Fibroblast of skin of right biceps (primary cell): ENCODE measurements at regions not wholly inside any gene's neighbourhood (a gene's known extent, or its start where the extent isn't known, plus 50 kb on each side); places are given as distances from the start of the nearest gene placed in this dataset.

Source experiments
- DNase-seq: peaks from one replicate; pipeline ENCODE4 v3.0.0-alpha.2; 2013

DNA sequence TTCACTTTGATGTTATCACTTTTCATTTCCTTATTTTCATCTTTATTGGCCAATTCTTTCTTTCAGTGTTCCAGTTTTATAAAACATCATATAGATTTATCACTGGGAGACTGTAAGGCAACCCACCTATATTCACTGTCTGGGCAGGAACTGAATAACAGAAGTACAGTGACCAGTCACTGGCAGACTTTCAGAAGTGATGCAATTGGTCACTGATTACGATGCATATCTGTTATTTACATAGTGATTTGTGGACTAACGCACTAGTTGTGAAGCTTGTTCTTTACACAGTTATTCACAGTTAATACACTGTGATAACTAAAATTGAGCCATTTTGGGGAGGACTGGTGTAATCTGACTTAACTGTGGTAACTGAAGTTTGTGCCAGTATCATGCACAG, 190.2 kb upstream of the DPH6 start:
- no peak for DNase-seq

DNA sequence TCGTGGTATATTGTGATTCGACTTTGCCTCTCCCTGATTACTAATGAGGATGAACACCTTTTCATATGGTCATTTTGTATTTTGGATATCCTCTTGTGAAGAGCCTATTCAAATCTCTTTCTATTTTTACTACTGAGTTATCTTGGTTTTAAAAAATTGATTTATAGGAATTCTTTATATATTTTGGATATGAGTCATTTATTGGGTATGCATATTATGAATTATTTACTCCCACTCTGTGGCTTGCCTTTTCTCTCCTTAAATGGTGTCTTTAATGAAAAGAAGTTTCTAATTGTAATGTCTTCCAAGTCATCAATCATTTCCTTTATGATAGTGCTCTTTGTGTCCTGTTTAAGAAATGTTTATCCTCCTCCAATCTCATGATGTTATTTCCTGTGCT, 191.5 kb upstream of the DPH6 start:
- DNase-seq = peak; percentile 80

DNA sequence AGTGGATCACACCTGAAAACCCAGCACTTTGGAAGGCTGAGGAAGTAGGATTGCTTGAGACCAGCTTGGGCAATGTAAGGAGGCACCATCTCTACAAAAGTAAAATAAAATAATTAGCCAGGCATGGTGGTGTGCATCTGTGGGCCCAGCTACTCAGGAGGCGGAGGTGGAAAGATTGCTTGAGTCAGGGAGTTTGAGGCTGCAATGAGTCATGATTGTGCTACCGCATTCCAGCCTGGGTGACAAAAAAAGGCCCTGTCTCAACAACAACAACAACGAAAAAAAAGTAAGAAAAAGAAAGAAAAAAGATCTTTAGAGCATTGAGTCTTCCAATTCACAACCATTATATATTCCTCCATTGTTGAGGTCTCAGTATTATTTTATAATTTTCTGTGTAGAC, 192.4 kb upstream of the DPH6 start:
- peak; percentile 59 for DNase-seq

DNA sequence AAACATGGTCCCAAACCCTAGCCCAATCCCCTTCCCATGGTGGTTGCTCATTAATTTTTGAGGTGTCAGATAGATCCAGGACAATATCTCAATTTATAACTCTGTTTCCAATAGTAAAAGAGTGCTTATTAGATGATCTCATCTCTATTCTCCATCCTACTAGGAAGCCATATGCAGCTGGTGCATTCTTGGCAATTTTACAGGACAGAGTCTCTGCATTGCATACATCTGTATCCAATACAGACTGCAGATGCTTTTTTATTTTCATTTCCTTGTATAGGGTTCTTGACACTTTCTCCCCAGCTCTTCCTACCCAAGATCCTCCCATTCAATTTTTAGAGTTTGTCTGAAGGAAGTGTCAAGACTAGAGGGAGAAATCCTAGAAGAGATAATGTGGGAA, 194.8 kb upstream of the DPH6 start:
- peak; percentile 86 for DNase-seq

GRCh38 chr15:35741395-35741794, 195.4 kb upstream of the DPH6 start:
- no peak for DNase-seq

DNA sequence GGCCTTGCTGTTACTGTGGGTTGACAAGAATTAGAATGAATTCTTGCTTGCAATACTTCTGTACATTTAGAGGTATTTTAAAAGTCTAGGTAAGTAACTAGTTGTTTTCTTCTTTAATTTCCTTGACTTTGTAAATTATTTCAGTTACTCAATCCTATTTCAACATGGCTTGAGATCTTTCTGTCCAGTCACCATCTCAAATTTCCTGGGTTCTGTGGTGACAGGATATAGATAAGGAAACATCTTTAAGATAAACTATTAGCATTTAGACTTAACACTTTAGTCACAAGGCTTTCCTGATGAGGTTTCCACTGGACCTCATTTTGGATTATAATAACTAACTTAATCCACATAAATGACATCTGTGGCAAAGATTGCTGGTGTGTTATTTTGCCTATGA, 195.9 kb upstream of the DPH6 start:
- no peak for DNase-seq

- DNase-seq = no peak
Observed at GRCh38 chr15:35743321-35743720, 197.4 kb upstream of the DPH6 start.

DNA sequence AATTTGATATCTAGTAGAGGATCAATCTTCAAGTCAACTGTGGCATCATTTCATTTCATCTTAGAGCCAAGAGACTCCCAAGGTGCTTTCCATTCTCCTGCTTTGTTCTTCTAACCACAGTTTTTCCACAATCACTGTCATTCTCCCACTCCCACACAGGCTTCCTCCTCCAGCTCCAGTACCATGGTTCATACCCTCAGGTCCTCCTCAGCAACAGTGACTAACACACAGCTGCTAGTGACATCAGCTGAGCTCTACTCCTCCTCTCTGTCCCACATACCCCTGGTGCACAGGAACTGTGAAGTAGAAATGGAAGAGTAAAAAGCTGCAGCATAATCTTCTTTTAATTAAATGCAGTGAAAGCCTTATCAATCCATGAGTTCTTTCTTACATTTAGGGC, 200.2 kb upstream of the DPH6 start:
- DNase-seq = peak; percentile 22

- DNase-seq = no peak
Observed at GRCh38 chr15:35748105-35748504, 202.1 kb upstream of the DPH6 start.

GRCh38 chr15:35750051-35750450, 204.1 kb upstream of the DPH6 start:
- DNase-seq = no peak

DNA sequence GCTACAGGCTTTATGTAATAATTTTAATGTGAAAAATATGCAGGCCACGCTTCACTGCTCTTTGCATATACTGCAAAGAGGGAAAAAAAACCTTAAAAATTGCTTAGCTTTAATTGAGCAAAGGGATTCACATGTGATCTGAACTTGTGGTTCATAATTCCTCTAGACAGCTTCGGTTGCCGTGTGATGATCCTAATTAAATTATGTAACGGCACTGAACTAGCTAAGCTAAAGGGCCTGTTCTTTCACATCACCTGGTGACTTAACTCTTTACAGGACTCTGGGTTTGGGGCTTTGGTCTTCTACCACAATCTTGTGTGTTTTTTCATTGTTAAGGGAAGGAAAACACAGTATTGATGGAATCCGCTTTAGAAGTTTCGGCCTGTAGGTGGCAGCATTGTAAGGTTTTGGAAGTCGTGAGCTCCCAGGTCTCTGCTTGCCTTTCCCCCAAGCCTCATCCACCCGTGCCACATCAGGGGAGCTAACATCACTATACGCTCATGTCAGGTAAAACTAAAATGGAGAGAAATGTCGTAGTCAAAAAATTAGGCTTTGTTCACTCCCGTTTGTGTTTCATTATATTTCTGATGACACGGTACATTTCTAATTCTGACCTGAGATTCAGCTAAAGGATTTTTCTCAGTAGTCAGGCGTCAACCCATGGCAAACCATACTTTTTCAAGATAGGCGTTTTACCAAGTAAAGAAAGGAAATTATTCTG, 205.6 kb upstream of the DPH6 start:
- peak; percentile 81 for DNase-seq

DNA sequence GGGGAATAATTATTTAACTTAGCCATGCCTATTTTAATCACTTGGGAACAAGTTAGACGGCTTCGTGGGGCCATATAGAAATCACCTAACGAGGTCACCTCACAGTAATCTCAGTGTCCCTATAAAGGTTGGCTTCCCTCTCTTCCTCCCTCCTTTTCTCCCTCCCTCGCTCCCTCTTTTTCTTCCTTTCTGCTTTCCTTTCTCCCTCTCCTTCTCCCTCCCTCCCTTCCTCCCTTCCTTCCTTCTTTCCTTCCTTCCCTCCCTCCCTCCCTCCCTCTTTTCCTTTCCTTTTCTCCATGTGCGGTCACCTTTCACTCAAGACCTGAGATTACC, 206.1 kb upstream of the DPH6 start:
- no peak for DNase-seq

DNA sequence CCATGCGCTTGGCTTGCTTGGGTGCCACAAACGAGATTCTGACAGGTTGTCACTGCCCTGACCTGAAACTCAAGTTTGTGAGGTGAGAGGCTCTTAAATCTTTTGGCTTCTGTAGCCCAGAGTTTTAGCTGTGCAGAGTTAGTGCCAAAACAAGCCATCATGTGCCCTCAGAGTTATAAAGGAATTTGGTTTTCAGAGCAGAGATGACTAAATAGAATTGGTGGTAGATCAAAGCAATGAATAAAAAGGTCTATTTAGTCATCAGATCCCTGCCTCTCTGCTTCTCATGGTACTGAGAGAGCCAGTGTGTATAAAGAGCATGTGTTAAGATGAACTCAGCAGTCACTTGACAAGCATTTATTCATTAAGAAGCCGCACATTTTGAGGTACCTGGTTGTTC, 207.5 kb upstream of the DPH6 start:
- peak; percentile 67 for DNase-seq

DNA sequence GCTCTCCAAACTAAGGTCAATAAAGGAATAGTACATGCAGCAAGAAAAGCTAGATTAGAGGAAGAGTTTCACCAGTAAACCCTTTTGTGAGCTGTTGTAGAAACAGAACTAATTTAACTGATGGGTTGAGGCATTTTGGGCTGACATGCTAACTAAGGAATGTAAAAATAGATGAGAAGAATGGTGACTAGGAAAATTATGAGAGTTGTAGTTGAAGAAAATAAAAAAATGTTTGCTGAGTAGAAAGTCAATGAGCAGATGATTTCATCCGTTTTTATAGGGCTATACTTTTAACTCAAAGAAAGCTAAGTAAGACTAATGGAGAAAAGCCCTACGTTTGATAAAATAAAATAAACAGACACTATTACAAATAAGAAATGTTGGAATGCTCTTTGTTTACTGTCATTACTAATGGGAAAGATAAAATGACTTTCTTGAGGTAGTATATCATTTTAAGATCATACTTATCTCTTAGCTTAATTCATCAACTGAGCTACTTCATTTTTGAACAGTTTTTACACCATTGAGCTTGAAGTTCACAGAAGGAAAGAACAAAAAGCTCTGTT, 209.4 kb upstream of the DPH6 start:
- peak; percentile 43 for DNase-seq

GRCh38 chr15:35756623-35757022, 210.7 kb upstream of the DPH6 start:
- DNase-seq = no peak

DNA sequence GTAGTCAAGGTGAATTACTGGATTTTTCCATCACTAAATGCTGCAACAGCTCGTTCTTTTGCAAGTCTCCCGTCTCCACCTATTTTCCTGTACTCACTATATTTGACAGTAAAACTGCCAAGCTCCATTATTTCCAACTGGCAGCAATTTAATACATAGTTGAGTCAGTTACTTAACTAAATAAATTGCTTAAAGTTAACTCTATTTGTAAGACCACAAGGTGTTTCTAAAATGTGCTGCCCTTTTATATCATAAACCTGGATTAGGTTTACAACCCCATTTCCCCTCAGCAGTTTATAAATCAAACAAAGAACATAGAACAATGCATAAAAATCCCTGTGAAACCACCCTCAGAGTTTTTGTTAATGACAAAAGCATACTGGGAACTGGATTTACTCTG, 211.4 kb upstream of the DPH6 start:
- DNase-seq = no peak

DNA sequence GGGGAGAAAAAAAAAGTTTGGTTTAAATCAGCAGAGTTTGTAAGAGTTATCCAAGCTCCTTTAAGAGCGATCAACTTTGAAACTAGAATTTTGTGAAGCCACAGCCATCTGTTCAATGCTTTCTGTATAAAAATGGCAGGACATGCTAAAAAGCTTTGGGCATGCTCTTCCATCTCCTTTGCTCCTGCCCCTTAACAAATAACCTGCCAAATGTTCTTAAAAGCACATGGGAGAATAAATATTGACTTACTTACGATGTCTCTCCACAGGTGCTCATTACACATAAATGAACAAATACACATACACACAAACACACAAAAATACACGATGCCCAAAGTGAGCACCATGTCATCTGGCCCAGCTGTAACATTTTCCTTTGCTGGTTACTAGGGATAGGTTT, 211.8 kb upstream of the DPH6 start:
- no peak for DNase-seq

DNA sequence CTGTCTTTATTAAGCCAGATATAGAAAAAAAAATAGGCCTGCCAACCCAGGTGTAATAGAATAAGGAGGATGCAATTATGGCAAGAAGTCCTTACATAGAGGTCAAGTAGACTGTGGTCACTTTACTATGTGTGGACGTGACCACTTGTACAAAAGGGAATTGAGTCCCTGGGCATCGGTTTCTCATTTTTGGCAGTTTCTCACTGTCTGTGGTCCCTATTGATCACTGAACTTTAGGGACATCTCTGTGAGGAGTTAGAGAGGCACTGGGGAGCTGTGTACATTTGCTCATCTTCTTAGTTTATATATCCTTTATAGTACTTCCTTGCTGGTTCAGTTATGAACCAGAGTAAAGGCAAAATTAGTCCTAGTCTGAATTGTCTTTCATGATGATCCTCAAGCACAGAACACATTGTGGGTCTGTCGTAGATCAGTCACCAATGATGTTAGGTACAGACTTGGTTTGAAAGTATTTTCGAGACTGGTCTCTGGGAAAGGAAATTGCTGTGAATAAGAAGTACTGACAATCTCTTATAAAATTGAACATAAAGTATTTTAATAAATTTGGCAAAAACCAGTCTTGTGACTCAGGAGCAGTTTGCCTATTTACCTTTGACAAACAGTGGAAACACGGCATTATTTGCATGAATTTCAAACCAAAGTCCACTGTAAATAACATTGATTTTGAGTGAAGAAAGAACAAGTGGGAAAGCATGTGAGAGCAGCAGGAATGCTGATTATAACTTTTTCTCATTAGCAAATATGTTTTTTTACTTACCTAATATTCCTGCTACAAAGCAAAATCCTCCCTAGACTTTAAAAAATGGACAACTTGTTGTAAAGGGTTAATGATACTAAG, 218.9 kb upstream of the DPH6 start:
- no peak for DNase-seq

DNA sequence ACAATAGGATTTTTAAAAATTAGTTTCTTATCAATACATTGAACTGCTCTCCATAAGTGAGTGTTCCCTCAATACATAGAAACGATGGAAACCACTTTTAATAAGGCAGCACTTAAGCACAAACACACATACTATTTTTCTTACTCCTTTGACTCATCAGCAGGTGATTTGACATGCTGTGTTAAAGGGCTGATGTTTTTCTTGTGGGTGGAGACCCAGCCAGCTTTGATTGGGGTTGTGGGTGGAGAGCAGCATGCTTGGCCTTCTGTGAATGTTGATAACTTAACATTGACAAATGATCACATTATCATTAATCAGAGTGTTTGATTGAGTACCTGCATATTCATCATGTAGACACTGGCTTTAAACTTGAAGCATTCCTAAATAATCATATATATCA, 223.0 kb upstream of the DPH6 start:
- no peak for DNase-seq

DNA sequence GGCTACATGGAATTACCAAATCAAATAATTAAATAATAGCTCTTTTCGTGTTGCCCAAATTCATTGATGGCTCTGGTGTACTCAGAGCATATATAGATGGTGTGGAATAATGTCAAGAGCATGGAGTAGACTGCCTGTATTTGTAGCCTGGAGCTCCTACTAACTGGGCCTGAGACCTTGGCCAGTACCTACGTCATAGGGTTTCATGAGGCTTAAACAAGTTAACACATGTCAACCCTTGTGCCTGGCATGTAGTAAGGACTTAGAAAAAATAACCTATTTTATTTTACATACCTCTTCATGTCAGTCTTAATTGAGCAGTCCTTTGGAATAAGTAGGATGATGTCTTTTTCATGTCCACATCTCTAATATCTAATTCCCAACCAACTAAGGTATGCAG, 223.7 kb upstream of the DPH6 start:
- DNase-seq = no peak

- no peak for DNase-seq
Observed at GRCh38 chr15:35771746-35772442, 225.9 kb upstream of the DPH6 start.

DNA sequence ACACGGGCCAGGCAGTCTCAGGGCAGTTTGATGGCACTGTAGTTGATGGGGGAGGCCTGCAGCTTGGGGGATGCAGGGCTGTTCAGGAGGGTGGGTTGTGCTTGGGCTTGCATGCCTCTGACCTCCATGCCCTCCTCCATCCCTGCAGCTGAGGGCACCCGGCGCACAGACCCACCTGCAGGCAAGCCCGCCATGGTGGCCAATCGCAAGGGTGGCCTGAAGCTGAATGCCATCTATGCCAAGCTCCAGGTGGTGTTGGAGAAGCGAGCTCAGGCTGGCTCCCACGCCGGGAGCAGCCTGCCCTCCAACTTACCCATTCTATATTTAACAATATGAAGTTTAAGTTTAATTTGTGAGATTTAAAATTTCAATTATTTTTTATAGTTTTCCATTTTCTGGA, 228.7 kb upstream of the DPH6 start:
- DNase-seq = no peak

GRCh38 chr15:35775471-35775870, 229.5 kb upstream of the DPH6 start:
- DNase-seq = no peak

GRCh38 chr15:35777061-35777460, 231.1 kb upstream of the DPH6 start:
- DNase-seq = no peak
